Kidney (tissue), 13 donors: ENCODE measurements at regions not wholly inside any gene's neighbourhood (a gene's known extent, or its start where the extent isn't known, plus 50 kb on each side); places are given as distances from the start of the nearest gene placed in this dataset.
A peak's percentile ranks its signal among the peaks of the same experiment; 100 is the strongest.

Source experiments
- DNase-seq, 5 donors: peaks; one replicate each; pipeline ENCODE4 v3.0.0-alpha.2; 2013 to 2020
- FAIRE-seq: peaks from 2 replicates; lab custom pipeline; 2012; peaks lifted over from hg19 to GRCh38; lab: Jason Lieb, UNC
- H3K27ac ChIP-seq, 2 donors: one replicate each; pipeline ENCODE4 v1.7.0; 2013; ENCODE audit warnings: low read depth in 2 of 2, low read length in 2 of 2, inconsistent platforms in 1 of 2
- H3K27me3 ChIP-seq: one replicate; pipeline ENCODE4 v1.7.1; 2013; ENCODE audit warnings: low read length, inconsistent platforms; ENCODE audit not compliant: control insufficient read depth, insufficient read depth
- H3K36me3 ChIP-seq, 3 donors: one replicate each; pipeline versions ENCODE4 v1.7.0 to v1.7.1; 2013; ENCODE audit warnings: low read length in 3 of 3, control low read depth in 1 of 3, inconsistent platforms in 1 of 3; ENCODE audit not compliant: insufficient read depth in 3 of 3, control insufficient read depth in 2 of 3
- H3K4me1 ChIP-seq, 3 donors: one replicate each; pipeline versions ENCODE4 v1.7.0 to v1.7.1; 2013; ENCODE audit warnings: low read length in 3 of 3, inconsistent platforms in 1 of 3, low read depth in 1 of 3; ENCODE audit not compliant: control insufficient read depth in 2 of 3, insufficient read depth in 2 of 3
- H3K4me3 ChIP-seq, 3 donors: one replicate each; pipeline versions ENCODE4 v1.7.0 to v1.8.1; 2013; ENCODE audit warnings: low read length in 3 of 3, control low read depth in 1 of 3, inconsistent platforms in 1 of 3
- H3K9ac ChIP-seq, 3 donors: one replicate each; pipeline versions ENCODE4 v1.7.0 to v1.7.1; 2013; ENCODE audit warnings: low read length in 3 of 3, control low read depth in 1 of 3, inconsistent platforms in 1 of 3
- H3K9me3 ChIP-seq, 3 donors: one replicate each; pipeline versions ENCODE4 v1.7.0 to v1.7.1; 2013; ENCODE audit warnings: low read length in 3 of 3, control low read depth in 1 of 3, inconsistent platforms in 1 of 3; ENCODE audit not compliant: control insufficient read depth in 2 of 3, insufficient read depth in 1 of 3
- CTCF ChIP-seq: IDR thresholded peaks from 3 replicates; pipeline ENCODE4 v1.5.1; 2012; ENCODE audit warnings: mild to moderate bottlenecking, moderate library complexity, borderline replicate concordance; ENCODE audit not compliant: insufficient read depth; ENCODE audit errors: extremely low read depth
- intact Hi-C: fragments of 100-400 bp; cut with DNase I; formaldehyde crosslinking; loops from one replicate; pipeline ENCODE4 v1.11.1; 2022
- donor health status: control.
- donor health status: control.
- donor health status: control.
- donor health status: control.
- donor health status: control.
- donor health status: DM: yes; HTN: yes; CAD: no.
- donor health status: Normal renal cell carcinoma (clear cell type).

DNA sequence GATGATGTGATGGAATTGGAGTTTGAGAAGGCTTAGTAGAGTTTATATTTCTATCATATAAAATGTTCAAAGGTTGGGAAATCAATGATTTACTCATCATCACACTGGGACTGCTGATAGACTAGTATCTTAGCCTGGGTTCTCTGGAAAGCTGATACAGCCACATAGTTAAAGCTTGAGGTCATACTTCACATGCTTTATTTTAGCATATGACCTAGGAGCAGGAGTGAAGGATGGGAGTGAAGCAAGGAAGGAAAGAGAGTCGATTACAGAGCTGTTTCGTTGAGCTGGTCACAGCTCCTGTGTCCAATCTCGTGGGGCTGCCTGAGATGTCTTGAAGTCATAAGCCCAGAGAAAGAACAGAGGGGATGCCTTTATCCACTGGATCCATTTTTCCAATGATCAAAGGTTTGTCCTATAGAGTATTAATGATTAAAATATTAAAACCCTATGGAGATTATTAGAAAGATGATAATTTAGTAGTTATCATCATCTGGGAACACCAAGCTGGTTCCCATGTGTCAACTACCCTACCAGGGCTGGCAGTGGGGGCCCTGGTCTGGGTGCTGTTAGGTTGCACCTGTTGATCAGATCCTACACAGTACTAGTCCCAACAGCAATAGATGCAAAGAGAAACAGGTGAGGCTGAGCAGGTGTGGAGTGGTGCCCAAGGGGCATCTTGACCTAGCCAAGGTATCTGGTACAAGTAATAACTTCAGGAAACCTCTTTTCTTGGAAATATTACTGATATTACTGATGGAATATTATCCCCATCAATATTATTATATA is 77.8 kb downstream of the BAMBI start:
- H3K9ac ChIP-seq: no peak overlapping the region
- FAIRE-seq: no peak
- DNase-seq: no peak
- H3K9me3 ChIP-seq: no peaks in the 10 kb centered on the region
- H3K4me3 ChIP-seq: no peak overlapping the region
- H3K27me3 ChIP-seq: no peaks in the 10 kb centered on the region
- intact Hi-C loops: no loop called here
- no peak overlapping the region for H3K27ac ChIP-seq
- H3K4me1 ChIP-seq: no peaks in the 10 kb centered on the region
- no peak for TF ChIP-seq CTCF
- H3K36me3 ChIP-seq: no peaks in the 10 kb centered on the region

DNA sequence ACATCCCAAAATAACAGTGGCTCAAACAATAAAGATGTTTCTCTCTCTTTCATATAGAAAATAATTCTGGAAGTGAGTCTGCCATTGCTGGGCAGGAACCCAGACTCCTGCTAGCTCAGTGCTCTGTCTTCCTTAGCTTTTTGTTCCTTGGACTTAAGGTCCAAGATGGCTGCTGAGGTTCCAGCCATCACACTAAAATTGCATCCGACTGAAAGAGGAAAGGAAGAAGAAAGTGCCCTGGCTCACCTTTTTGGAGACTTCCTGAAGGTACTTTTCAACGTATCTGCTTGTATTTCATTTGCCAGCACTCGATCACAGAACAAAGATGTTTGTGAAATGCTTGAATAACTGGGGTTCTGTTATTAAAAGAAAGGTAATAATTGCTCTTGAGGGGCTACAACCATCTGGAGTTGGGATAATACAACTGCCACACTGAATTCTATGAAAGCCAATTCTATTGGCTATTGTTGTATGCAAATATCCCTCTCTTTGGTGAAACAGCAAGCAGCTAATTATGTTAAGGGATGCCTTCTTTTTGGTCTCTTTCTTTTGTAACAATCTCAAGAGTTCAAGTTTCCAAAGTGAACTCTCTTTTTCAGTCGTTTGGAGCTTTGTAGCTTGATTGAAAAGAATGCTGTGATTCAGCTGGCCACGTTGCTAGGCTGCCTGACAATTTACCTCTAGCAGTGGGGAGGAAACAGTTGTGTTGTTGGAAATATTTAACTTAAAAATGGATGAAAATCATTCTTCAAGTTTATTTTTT is 83.9 kb downstream of the BAMBI start:
- FAIRE-seq (no peak), DNase-seq (peak in 2 of 5 donors; percentile 52 to 55)
- H3K36me3 ChIP-seq: no peaks in the 10 kb centered on the region
- H3K4me3 ChIP-seq: no peak overlapping the region
- intact Hi-C loops: no loop called here
- no peak for TF ChIP-seq CTCF
- no peak overlapping the region for H3K9ac ChIP-seq
- H3K9me3 ChIP-seq: peaks cover 0 to 4% (median 0%) of the 10 kb centered on the region in 3 donors
- H3K27ac ChIP-seq: no peak overlapping the region
- H3K4me1 ChIP-seq: no peaks in the 10 kb centered on the region
- H3K27me3 ChIP-seq: no peaks in the 10 kb centered on the region

- Histone ChIP-seq H3K9me3 (peaks cover 0 to 4% (median 0%) of the 10 kb centered on the region in 3 donors), H3K9ac (no peak overlapping the region), H3K27ac (no peak overlapping the region), H3K4me3 (no peak overlapping the region), H3K4me1 (no peaks in the 10 kb centered on the region), H3K36me3 (no peaks in the 10 kb centered on the region), H3K27me3 (no peaks in the 10 kb centered on the region)
- intact Hi-C loops: no loop called here
- DNase-seq (no peak), FAIRE-seq (no peak)
- no peak for TF ChIP-seq CTCF
Observed at GRCh38 chr10:28763471-28764170, 86.3 kb downstream of the BAMBI start.
